ENCODE measurements at regions not wholly inside any gene's neighbourhood (a gene's known extent, or its start where the extent isn't known, plus 50 kb on each side); places are given as distances from the start of the nearest gene placed in this dataset.

DNA sequence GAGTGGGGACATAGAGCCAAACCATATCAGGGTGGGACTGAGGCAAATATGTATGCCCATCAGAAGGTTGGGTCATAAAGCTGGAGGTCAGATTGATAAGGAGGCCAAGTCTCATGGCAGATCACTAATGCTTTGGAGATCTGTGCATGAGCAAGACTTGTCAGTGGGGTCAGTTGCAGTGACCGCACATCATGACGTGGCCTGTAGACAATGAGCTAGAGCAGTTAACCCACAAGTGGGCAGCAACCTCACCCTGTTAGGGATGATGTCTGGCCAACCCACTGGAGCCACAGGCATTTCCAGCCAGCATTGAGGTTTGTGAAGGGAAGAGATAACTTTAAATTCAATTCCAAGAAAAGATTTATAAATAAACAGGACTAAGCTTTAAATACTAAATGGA is 66.7 kb downstream of the XCL1 start:
- peaks cover 7% of the 10 kb centered on the region for H3K4me1 ChIP-seq (ENCODE audit: low read length)
- no peak overlapping the region for H3K9ac ChIP-seq (ENCODE audit: low read length)
- H3K4me3 ChIP-seq (ENCODE audit: low read length): no peak overlapping the region
- H2AFZ ChIP-seq (ENCODE audit: low read depth, low read length): no peak overlapping the region
- no peak overlapping the region for H3K4me2 ChIP-seq (ENCODE audit: low read length)
- no peak overlapping the region for H3K27ac ChIP-seq (ENCODE audit: low read length)
- H3K79me2 ChIP-seq (ENCODE audit: low read length): no peaks in the 10 kb centered on the region
- H4K20me1 ChIP-seq (ENCODE audit: insufficient read depth, low read length): no peaks in the 10 kb centered on the region
- H3K9me3 ChIP-seq (ENCODE audit: insufficient read depth, low read length): no peaks in the 10 kb centered on the region
- H3K27me3 ChIP-seq (ENCODE audit: low read depth, low read length): no peaks in the 10 kb centered on the region
- H3K36me3 ChIP-seq (replicated peaks; ENCODE audit: low read depth, low read length): no peaks in the 10 kb centered on the region
- no peak for TF ChIP-seq EZH2phosphoT487 (IDR thresholded peaks at IDR 0.05; ENCODE audit: low read depth)
- TF ChIP-seq, protein P1, sequence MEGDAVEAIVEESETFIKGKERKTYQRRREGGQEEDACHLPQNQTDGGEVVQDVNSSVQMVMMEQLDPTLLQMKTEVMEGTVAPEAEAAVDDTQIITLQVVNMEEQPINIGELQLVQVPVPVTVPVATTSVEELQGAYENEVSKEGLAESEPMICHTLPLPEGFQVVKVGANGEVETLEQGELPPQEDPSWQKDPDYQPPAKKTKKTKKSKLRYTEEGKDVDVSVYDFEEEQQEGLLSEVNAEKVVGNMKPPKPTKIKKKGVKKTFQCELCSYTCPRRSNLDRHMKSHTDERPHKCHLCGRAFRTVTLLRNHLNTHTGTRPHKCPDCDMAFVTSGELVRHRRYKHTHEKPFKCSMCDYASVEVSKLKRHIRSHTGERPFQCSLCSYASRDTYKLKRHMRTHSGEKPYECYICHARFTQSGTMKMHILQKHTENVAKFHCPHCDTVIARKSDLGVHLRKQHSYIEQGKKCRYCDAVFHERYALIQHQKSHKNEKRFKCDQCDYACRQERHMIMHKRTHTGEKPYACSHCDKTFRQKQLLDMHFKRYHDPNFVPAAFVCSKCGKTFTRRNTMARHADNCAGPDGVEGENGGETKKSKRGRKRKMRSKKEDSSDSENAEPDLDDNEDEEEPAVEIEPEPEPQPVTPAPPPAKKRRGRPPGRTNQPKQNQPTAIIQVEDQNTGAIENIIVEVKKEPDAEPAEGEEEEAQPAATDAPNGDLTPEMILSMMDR (IDR thresholded peaks at IDR 0.05; ENCODE audit: low read depth, low read length): no peak

Data from OCI-LY3 (cell line).